NCI-H1092 (cell line): ENCODE measurements at regions not wholly inside any gene's neighbourhood (a gene's known extent, or its start where the extent isn't known, plus 50 kb on each side); places are given as distances from the start of the nearest gene placed in this dataset.
"Not testable (repeated sequence)": the region's sequence is repeated elsewhere in the genome, so short reads cannot be mapped to it uniquely, and the experiment has no call there.

Source experiments
- DNase-seq: peaks from one replicate; lab custom pipeline; 2025; lab: John Stamatoyannopoulos, UW

DNA sequence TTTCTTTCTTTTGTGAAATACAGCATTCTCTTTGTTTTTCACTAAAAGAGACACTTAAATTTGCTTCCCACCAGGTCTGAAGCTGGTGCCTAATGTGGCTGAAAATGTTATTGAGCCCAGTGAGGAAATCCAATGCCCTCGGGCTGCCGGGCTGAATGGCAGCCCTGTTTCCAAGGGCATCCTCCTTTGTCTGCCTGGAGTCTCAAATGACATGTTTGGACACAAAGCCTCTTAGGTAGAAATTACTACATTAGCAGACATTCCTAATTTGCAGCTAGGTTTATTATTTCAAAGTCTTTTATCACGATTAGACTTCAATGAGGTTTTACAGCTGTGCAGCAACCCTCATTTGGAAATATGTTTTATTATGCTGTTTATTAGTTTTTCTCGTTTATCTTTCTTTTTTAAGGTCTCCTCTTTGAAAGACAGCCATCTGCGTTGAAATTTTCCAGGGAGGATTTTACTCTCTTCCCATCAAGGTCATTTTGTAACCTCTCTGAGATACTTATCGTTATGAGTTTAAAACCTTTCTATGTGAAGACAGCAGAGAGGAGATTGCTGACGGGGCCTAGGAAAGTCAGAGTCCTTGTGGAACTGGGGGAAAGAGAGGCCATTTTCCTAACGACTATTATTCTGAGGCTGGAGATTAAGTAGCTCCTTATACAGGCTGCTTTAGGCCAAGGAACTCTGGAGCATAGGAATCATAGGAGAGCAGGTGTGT, 59.0 kb upstream of the ZNF532 start:
- peak; percentile 90 for DNase-seq

DNA sequence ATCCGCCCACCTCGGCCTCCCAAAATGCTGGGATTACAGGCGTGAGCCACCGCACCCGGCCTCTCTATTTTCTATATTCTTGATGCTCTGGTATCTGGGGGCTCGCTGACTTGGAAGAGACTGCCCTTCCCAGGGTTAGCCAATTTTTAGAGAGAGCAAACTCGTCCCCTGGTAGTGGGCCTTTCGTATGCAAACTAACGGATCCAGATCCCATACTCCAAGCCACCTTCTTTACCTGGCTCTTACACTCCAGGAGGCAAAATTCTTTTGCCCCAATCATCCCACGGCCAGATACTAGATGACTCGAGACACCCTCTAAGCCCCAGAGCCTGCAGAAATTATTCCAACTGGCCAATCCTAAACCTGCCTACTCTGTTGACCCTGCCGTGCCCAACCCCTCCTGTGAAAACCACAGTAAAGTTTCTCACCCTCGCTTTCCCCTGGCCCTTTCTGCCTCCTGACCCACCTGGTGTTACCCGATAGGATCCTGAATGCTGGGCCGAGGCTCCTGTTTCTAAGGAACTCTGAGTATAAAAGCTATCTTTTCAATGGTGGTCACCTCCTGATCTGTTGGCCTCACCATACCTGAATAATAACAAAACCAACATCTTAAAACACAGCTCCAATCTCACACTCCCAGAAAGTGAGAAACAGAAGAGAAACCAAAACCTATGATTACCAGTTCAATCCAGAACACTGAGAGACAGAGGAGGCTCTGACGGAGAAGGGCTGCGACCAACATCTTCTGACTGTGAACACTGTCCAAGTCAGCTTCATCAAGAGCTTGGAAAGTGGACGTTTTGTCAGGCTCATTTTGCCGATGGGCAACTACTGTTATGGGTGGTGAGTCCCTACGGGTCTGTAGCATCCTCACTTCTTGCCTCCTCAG, 57.6 kb upstream of the ZNF532 start:
- DNase-seq = no peak

DNA sequence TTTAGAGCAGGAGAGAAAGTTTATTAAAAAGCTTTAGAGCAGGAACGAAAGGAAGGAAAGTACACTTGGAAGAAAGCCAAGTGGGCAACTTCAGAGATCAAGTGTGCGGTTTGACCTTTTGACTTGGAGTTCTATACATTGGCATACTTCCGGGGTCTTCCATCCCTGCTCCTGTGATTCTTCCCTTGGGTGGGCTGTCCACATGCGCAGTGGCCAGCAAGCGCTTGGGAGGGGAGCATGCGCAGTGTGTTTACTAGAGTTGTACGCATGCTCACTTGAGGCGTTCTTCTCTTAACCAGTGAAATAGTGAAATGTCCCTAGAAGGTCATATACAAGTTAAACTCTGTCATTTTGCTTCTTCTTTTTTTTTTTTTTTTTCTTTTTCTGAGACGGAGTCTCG, 56.9 kb upstream of the ZNF532 start:
- no peak for DNase-seq

DNA sequence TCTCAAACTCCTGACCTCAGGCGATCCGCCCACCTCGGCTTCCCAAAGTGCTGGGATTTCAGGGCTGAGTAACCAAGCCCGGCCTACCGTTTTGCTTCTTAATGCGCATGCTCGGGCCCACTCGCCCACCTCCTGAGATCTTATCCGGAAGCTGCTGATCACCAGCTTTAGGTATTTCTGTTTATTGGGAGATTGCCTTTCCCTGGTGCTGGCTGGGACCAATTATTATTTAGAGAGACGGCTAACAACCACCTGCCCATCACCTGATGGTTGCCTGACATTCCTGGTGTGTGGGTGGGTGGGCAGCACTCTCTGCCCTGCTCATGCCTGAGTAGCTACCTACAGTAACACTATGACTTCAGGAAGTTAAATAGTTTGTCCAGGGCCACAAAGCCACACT, 56.3 kb upstream of the ZNF532 start:
- DNase-seq = no peak

DNA sequence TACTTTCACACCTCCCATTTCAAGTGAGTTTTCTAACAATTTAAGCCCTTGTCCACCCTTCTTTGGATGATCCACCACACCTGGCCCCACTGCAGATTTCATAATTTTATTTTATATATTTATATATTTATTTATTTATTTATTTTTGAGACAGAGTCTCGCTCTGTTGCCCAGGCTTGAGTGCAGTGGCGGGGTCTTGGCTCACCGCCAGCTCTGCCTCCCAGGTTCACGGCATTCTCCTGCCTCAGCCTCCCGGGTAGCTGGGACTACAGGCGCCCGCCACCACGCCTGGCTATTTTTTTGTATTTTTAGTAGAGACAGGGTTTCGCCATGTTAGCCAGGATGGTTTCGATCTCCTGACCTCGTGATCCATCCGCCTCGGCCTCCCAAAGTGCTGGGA, 52.8 kb upstream of the ZNF532 start:
- not testable (repeated sequence) for DNase-seq

DNA sequence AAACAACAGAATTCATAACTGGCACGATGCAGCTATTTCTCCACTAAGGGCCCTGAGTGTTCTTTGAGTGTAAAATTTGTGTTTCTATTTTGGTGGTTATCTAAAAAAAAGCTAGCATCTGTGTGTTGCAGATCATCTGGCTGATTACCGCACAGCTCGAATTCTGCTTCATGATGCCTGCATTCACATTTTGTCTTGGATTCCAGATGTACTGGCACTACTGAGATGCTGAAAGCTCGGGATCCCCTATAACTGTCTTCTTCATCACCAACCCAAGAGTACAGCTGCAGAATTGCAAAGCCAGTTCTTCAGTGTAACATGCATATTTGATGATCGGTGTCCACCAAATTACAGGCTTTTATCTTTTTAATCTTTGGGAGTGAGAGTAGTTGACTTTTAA, 51.6 kb upstream of the ZNF532 start:
- no peak for DNase-seq

DNA sequence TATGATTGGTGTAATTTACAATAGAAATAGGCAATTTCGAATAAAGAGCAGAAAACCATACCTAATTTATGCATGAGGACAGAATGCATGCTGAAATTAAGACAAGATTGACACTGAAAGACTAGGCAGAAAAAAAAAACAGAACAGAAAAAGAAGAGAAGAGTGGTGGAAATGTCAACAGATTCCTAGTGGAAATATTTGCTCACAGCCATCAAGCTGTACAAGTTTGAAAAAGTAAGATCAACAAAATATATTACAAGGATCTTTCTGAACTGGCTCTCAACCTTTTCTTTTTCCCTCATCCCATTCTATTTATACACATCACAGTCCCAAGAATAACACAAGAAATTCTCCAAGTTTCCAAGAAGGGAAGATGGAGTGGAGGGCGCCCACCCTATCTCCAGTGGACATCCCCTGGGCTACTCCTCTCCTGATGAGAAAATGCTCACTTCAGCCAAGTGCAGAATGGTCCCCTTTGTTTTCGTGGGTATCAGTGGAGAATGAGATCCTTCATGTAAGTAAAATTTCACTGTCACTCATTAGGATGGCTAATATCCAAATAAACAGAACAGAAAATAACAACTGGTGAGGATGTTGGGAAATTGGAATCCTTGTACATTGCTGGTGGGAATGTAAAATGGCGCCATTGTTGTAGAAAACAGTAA, 51.0 kb upstream of the ZNF532 start:
- DNase-seq = no peak

DNA sequence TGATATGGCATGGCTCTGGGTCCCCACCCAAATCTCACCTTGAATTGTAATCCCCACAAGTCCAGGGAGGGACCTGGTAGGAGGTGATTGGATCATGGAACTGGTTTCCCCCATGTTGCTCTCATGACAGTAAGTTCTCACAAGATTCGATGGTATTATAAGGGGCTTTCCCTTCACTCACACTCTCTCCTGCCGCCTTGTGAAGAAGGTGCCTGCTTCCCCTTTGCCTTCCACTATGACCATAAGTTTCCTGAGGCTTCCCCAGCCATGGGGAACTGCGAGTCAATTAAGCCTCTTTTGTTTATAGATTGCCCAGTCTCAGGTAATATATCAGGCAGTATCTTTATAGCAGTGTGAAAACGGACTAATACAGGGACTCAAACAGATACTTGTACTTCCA, 50.4 kb upstream of the ZNF532 start:
- no peak for DNase-seq
